ENCODE measurements at regions not wholly inside any gene's neighbourhood (a gene's known extent, or its start where the extent isn't known, plus 50 kb on each side); places are given as distances from the start of the nearest gene placed in this dataset.

GRCh38 chr12:127723251-127723650 lies 543.7 kb upstream of the TMEM132C start:
- TF ChIP-seq CTCF (IDR thresholded peaks at IDR 0.05; ENCODE audit: low read depth, low read length, missing control alignments) = no peak
- no peak overlapping the region for H3K4me3 ChIP-seq (replicated peaks; ENCODE audit: low read depth, low read length)
- no peak for DNase-seq (ENCODE audit: extremely low read depth, low read depth)

- H3K4me3 ChIP-seq (replicated peaks; ENCODE audit: low read depth, low read length) = no peak overlapping the region
- no peak for TF ChIP-seq CTCF (IDR thresholded peaks at IDR 0.05; ENCODE audit: low read depth, low read length, missing control alignments)
- DNase-seq (ENCODE audit: extremely low read depth, low read depth) = no peak
Observed at GRCh38 chr12:127726671-127727315, 540.2 kb upstream of the TMEM132C start.

- no peak overlapping the region for H3K4me3 ChIP-seq (replicated peaks; ENCODE audit: low read depth, low read length)
- no peak for TF ChIP-seq CTCF (IDR thresholded peaks at IDR 0.05; ENCODE audit: low read depth, low read length, missing control alignments)
- no peak for DNase-seq (ENCODE audit: extremely low read depth, low read depth)
Observed at GRCh38 chr12:127728285-127728684, 538.7 kb upstream of the TMEM132C start.

GRCh38 chr12:127728729-127729128 lies 538.2 kb upstream of the TMEM132C start:
- no peak overlapping the region for H3K4me3 ChIP-seq (replicated peaks; ENCODE audit: low read depth, low read length)
- no peak for DNase-seq (ENCODE audit: extremely low read depth, low read depth)
- no peak for TF ChIP-seq CTCF (IDR thresholded peaks at IDR 0.05; ENCODE audit: low read depth, low read length, missing control alignments)

GRCh38 chr12:127729381-127729780 lies 537.6 kb upstream of the TMEM132C start:
- DNase-seq (ENCODE audit: extremely low read depth, low read depth) = peak; percentile 5
- no peak overlapping the region for H3K4me3 ChIP-seq (replicated peaks; ENCODE audit: low read depth, low read length)
- TF ChIP-seq CTCF (IDR thresholded peaks at IDR 0.05; ENCODE audit: low read depth, low read length, missing control alignments) = no peak

GRCh38 chr12:127731657-127732056 lies 535.3 kb upstream of the TMEM132C start:
- H3K4me3 ChIP-seq (replicated peaks; ENCODE audit: low read depth, low read length) = no peak overlapping the region
- TF ChIP-seq CTCF (IDR thresholded peaks at IDR 0.05; ENCODE audit: low read depth, low read length, missing control alignments) = no peak
- peak; percentile 1 for DNase-seq (ENCODE audit: extremely low read depth, low read depth)

GRCh38 chr12:127742231-127742630 lies 524.7 kb upstream of the TMEM132C start:
- TF ChIP-seq CTCF (IDR thresholded peaks at IDR 0.05; ENCODE audit: low read depth, low read length, missing control alignments) = no peak
- no peak for DNase-seq (ENCODE audit: extremely low read depth, low read depth)
- H3K4me3 ChIP-seq (replicated peaks; ENCODE audit: low read depth, low read length) = no peak overlapping the region
